Activated CD8-positive, alpha-beta memory T cell treated with anti-CD3 and anti-CD28 coated beads, Interleukin-2, amount 50 U/mL, for 1 hour (primary cell): ENCODE measurements at regions not wholly inside any gene's neighbourhood (a gene's known extent, or its start where the extent isn't known, plus 50 kb on each side); places are given as distances from the start of the nearest gene placed in this dataset.

ENCODE experiments used
- DNase-seq: peaks from one replicate; pipeline ENCODE4 v3.0.0-alpha.2; 2020; ENCODE audit errors: extremely low read depth

DNA sequence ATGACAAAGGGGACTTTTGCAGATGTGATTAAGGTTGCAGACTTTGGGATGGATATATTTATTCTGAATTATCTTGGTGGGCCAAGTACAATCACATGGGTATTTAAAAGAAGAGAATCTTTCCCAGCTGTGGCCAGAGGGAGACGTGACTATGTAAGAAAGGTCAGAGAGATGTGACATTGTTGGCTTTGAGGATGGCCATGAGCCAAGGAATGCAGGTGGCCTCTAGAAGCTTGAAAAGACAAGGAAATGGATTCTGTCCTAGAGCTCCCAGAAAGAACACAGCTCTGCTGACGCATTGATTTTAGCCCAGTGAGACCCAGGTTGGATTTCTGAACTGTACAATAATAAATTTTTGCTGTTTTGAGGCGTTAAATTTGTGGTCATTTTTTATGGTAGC, 616.0 kb upstream of the TBL1XR1 start:
- DNase-seq = no peak

DNA sequence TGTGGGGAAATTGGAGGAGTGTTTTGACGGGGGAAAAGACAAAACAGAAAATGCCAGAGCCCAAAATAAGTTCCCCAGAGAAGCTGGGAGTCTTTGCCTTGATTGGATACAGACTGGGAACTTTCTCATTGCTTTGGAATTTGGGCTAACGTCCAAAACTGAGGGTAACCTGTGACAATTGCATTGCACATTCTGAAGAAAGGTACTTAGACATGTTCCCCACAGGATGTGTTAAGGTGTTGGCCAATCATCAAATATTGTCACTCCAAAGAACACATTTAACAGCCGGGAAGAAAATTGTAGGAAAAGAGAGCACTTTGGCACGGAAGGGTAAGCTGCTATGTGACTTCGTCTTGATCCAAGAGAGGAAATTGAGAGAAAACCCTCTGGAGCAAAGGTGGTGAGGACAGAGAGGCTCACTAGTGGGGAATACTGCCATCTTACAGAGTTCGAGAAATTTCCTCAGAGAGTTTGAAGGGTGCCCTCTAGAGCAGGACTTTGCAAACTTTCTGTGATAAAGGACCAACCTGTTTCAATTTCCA, 619.5 kb upstream of the TBL1XR1 start:
- DNase-seq = no peak

DNA sequence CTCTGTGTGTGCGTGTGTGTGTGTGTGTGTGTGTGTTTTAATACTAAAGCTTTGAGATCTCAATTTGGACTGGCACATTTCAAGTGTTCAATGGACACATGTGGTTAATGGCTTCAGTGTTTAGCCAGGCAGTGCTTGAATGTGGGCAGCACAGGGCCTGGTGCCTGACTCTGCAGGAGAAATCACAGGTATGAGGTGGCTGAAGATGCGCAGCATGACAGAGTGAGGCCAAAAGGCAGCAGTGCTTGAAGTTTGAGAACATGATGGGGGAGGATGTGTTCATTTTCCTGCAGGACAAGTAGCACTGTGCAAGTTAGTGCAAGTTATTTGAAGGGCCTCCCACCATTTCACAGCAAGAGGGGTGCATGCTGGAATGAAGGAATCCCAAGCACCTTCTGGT, 620.5 kb upstream of the TBL1XR1 start:
- DNase-seq = no peak

DNA sequence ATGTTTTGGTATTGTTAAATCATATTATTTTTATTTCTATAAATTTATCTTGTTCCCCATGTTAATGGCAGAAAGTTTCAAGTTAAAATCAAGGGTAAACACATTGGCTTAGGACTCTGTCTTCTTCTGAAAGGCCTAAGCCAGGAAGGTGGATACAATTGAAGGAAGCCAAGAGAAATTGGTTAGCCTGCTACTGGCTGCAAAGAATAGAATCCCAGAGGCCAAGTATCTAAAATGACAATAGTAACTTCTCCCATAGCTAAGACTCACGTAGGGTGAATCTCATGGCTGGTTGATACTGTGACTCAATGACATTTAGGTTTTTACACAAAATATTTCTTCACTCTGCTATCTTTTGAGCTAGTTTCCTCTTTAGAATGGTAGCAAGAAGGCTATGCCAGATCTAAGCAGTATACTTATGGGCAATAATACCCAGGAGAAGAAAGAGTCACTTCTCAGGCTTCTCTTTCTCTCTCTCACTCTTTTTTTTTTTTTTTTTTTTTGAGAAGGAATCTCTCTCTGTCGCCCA, 621.5 kb upstream of the TBL1XR1 start:
- DNase-seq = no peak

DNA sequence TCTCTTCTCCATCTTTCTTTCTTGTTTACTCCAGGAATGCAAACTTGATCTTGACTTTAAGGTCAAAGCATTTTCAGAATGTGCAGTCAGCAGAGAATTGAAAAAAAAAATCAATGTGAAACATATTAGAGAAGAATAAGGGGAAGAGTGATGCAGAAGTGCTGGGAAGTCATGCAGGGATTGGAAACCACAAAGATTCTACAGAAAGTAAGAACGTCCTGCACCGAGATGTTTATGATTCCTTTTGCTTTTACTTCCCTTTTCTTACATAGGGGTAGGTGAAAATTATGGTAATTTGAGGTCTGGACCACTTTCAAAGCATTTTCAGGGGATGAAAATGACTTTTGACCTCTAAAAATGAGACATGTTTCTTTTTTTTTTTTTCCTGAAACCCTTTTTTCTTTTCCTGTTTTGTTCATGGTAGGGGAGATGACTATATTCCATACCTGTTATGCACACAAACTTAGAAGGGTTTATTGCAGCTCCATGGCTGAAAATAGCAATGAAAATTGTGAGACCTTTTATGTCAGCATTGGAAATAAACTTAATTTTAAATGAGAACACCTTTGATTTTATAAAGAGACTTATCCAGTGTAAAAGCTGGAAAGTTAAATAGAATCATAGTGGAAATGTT, 623.5 kb upstream of the TBL1XR1 start:
- DNase-seq = no peak

DNA sequence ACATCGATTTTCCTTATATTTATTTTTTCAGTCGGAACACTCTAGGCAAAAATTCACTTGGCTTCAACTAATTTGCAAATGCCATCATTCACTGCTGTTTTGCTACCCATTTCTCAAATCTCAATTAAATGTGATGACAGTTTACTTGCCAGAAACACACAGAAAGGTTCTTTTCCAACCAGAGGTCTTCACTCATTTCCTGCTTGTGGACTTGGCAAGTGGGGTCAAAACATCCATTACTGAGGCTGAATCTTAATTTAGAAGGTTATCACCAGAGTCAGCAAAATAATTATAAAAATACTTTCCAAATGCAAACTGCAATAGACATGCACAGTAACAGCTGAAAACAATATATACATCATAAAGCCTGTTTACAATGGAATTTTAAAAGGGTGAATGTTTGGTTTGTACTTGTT, 625.4 kb upstream of the TBL1XR1 start:
- no peak for DNase-seq

DNA sequence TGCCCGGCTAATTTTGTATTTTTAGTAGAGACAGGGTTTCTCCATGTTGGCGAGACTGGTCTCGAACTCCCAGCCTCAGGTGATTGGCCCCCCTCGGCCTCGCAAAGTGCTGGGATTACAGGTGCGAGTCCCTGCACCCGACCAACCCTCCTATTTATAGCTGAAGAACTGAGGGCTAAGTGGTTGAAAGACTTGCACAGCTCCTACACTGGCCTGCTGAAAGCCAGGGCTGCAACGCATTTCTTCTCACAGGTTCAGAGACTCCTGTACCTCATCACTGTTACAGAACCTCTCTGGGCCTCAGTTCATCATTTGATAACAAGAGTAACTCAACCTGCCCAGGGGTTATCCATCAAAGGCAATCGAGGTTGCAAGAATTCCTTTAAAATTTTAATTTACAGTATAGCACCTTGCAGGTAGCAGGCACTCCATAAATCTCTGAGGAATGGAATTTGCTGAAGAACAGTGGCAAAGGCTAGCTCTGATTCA, 626.5 kb upstream of the TBL1XR1 start:
- DNase-seq = no peak

DNA sequence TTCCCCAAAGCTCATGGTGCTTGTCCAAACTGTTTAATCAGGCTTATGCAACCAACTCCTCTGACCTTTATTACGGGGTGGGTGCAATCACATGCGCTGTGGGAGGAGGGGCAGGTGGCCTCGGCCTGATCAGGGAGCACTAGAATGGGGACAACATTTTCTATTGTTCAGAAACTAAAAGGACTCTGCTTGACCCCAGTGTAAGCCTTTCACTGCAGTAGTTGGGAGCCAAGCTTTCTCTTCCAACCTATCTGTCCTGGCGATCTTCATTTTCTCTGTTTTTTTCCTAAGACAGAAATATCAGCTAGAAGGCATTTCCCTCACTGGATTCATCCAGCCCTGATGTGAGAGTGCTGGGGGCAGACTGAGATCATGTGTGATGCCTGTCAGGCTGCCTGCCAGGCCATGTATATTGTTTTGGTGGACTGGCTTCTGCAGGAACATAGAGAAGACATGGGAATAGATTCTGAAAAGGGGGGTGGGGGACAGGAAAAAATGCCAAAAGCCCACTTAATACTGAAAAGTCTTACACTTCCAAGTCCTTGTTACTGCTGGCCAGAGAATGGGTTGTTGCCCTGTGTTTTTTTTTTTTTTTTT, 627.0 kb upstream of the TBL1XR1 start:
- no peak for DNase-seq

DNA sequence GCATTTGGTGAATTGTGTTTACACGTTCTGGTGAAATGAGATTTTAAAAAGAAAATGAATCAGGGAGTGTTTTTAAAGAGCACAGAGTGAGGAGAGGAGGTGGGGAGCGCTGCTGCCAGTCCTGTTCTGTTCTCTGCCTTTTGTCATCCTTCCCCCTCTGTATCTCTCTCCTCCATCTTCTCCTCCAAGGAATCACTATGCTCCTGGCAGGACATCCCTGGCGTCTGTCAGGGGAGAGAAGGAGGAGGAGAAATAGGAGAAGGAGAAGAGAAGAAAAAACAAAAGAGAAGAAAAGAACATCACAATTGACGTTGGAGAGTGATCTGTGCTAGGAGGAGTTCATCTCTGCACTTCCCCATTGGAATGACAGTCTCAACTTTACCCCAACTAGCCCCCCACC, 627.6 kb upstream of the TBL1XR1 start:
- no peak for DNase-seq

DNA sequence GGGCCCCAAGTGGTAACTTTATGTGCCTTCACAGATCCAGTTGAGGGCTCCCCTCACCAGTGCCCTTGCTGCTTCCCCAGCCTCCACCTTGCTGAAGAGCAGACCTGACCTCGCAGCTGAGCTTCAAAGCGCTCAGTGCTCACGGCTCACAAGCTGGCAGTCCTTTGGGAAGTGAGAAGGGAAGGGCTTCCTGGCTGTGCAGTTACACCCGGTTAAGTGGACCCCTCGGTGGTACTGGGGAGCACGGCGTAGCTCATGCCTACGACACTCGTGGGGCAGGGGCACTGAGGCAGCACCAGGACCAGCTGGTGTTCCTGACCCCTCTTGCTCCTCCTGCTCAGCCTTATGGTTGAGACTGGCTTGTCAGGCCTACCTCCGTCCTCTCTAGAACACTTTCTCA, 629.0 kb upstream of the TBL1XR1 start:
- DNase-seq = no peak

DNA sequence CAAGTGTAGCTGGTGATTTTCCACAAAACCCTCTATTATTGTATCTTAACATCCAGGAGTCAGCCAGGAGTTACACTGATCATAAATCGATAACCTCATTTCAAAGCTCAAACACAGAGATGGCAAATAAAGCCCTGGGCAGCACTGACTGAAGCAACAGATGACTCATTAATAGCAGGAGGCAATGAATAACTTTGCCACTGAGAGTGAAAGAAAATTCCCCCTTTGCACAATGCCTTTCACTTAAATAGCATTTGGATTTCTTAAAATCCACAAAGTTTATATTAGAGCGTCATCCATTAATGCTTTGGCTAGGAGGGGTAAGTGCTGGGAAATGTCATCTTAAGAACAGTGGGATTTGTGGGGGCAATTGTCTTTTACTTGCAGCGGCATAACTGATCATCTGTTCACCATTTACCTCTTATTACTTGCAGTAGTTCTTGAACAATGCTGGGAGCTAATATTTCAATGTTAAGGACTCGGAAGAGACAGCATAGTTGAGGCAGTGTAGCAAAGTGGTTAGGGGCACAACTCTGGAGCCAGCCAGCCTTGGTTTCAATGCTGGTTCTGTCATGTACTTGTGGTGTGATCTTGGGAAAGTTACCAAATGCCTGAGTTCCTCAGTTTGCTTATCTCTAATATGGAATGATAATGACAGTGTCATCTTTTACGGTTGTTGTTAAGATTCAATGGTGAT, 630.4 kb upstream of the TBL1XR1 start:
- no peak for DNase-seq

DNA sequence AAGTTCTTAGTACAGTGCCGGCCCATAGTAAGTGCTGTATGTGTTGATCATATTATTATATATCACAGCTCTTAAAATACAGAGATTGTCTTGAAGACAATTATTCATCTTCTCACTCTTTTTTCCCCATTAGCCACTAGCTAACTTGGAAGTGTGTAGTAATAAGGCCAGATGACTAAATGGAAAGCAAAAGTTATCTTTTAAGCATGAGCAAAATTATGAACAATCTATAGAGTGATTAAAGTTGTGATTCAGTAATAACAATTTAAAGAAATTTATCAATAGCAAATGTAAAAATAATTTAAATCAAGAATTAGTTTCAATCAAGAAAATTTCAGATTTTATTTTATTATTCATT, 630.9 kb upstream of the TBL1XR1 start:
- DNase-seq = no peak

DNA sequence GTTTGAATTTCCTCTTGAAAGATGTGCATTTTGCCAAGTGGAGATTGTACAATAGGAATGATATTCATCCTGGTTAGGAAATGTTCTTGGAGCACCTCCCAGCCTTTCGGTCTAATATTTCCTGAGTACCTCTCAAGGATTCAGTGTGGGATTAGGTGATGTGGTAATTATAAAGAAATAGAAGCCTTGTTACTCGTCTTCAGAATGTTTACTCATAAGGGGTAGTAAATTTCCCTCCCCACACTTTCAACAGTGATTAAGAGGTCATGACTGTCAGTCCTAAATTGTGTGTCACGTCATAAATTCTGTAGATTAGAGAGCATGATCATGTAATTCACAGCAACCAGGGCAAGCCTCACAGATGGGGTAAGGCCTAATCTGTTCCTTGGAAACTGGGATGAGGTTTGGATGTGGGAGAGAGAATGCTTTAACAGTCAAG, 633.1 kb upstream of the TBL1XR1 start:
- no peak for DNase-seq

DNA sequence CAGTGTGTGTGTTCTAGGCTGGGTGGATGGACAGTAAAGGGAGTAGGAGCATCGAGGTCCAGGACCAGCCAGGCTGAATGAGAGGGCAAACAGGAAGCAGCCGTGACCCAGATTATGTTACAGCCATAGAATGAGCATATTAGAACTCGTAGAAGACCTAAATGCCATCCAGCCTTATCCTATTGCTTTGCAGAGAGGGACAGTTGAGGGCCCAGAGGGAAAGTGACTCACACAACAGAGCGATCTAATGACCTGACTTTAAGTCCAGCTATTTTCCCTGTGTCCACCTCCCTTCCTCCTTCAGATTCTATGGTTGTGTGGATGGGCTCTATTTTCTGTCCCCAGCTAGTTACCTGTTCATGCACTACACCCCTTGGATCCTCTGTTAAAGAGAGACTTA, 634.1 kb upstream of the TBL1XR1 start:
- no peak for DNase-seq

DNA sequence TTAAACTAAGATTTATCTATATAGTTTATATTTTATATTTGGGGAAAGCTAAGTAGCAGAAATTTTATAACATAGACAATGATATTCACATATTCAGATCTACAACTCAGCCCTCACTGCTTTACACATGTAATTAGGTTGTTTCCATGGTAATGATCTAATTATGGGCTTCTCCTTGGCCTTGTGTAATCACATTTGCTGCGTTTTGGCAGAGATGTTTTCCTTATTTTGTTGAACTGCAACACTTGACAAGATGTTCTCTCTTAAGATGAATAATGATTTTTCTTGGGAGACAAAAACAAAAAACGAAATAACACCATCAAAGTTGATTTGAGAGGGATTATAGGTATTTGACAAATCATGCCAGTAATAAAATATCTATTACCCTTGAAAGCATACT, 635.6 kb upstream of the TBL1XR1 start:
- no peak for DNase-seq

DNA sequence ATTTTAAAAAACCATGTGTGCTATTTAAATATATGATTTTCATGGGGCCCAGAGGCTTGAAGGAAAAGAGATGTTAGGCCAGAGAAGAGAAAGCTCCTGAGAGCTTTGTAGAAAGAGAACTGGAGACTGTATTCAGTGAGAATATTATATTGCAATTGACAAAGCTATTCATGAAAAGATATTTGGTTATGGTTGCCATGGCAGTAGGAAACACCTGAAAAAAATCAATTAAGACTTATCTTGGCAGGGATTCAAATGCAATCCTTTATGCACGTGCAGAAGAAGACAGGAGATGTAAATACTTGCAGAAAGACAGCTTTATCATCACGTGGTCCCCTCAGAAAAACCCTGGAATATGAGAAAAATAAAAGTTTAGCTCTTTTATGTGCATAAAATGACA, 636.0 kb upstream of the TBL1XR1 start:
- no peak for DNase-seq

DNA sequence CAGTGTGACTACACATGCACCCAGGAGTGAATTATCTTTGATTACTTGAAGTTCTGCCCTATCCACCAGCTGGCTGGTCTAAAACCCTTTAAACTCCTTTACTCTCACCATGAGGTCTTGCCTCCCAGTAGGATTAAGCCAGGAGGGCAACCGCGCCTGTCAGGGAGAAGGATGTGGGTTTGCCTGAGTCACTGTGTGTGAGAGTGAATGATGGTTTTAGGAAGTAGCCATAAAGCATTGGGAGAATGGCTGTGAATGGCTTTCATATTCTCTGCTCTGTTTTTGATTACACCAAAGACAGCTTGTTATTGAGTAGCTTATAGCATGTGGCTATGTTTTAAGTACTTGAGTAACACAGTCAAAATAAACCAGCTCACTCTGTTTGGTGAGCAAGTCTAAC, 637.7 kb upstream of the TBL1XR1 start:
- no peak for DNase-seq

DNA sequence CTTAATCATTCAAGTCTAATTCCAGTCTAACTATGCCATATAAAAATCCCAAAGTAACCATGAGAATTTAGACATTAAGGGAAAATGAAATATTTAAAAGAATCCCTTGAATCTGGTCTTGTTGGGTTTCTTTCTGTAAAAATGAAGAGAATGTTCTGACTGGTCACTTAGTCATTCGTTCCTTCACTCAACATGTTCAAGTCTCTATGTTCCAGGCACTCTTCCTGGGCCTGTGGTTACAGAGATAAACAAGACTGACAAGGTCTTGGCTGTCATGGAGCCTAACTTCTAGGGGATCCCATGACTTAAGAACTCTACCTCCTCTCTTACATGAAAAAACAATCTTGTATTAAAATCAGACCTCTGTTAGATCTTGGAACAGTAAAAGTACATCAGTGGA, 638.6 kb upstream of the TBL1XR1 start:
- DNase-seq = no peak

DNA sequence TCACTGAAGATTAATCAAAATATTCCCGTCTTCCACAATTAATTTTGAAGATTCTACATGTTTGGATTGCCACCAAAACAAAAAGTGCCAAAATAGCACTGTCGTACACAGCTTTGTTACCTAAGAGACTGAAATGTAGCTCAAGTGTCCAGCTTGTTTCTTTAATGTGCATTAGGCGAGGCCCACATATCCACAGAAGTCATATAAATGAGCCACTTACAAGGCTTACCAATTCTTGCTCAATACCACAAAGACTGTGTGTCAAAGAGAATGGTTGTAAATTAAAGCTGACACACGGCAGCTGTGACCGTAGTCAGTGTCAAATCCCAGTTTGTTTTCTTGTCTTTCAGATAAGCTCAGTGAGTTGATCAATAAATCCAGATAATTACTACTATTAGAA, 639.4 kb upstream of the TBL1XR1 start:
- DNase-seq = no peak

DNA sequence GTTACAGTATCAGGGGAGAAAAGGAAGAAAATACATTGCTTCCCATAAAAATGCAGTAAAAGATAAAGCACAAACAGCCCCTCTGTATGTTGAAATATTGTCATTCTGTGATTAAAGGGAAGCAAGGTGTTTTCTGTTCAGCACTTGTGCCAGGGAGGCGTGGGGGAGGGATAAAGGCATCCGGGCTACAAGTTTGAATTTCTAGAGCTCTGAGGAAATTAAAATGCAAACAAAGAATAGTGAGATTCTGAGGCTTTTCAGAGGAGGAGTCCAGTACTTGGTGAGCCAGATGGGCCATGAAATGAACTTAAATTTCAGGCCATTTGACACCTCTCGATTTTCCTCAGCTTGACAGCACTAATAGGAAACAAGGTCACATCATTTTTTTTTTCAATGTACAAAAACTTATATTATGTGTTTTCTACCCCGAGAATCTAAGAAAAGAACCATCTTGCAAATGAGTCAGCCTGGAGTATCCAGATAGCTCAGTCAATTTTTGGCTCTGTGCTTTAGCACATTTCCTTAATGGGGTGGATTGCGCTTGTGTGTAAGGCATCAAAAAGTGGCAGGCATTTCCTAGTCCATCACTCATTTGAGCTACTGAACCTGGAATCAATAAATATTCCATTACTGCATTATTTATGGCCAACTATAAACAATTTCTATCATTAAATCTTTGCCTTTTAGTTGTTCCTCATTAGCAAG, 640.8 kb upstream of the TBL1XR1 start:
- DNase-seq = no peak

DNA sequence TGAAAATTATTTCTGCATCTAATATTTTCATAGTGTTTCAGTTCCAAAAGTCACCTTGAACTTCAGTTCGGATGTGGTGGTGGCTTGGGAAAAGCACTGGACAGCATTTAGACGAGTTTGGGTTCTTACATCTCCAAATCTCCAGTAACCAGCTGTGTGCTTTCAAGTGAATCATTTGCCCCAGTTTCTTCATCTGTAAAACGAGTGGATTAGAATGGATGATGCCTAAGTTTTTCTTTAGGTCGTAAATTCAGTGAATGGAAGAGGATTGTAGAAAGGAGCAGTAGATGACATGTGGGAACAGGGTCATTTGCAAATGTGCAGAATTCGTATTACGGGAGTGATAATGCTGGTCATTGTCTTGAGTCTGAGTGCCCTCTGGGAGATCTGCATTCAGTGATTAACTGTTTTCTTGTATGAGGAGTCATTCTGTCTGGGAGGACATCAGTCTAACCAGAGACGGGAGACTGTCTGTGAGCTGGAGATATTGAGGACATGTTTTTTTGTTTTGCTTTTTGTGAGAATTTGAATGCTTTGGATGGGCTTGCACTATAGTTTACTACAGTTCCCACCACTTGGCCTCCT, 641.6 kb upstream of the TBL1XR1 start:
- no peak for DNase-seq

DNA sequence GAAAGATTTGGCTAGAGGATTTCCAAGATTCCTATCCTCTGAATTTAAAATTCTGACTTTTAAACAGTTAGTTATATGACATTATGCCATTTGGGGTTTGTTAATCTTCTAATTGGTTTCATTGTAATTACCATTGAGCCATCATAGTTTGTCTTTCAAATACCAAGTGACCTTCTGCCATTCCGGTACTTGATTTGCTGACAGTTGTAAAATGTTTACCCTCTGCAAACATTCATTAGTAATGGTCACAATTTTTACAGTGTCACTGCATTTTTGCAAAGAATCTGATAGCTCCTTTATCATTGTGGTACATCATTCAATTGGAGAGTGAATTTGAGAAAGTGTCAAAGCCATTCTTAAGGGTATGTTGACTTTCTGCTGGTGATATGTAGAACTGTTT, 645.0 kb upstream of the TBL1XR1 start:
- no peak for DNase-seq
